ENCODE measurements at regions not wholly inside any gene's neighbourhood (a gene's known extent, or its start where the extent isn't known, plus 50 kb on each side); places are given as distances from the start of the nearest gene placed in this dataset.

DNA sequence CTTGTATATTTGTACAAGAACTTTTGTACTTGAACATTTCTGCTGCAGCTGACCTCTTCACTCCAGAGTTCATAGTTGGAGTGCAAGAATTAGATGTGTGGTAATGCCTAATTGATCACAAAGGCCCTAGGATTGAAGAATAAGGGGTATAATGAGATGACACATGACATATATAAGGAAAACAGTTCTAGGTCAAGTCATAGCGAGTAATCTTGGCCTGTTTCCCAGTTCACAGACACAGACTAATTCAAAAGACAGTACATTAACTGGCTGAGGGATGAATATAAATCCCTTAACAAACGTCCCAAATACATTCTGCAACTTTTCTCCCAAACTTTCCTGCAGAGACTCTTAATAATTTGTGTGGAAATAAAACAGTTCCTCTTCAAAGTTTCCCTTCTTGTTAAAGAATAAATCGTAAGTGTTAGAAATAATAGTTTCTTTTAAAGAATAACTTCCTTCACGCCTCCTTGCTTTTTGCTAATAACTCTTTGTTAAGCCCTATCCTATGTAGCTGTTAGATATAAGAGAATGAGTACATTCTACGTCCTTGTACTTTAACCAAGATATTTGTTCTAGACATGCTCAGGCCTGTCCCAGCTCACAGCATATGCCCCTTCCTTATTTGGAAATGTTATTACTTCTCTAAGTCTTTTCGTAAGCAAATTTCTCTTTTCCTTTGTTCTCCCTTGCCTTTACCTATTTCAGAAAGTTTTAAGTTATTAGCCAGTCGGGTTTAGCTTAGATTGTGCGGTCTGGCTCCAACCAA, 556.4 kb upstream of the CTNND2 start:
- no peak for DNase-seq

DNA sequence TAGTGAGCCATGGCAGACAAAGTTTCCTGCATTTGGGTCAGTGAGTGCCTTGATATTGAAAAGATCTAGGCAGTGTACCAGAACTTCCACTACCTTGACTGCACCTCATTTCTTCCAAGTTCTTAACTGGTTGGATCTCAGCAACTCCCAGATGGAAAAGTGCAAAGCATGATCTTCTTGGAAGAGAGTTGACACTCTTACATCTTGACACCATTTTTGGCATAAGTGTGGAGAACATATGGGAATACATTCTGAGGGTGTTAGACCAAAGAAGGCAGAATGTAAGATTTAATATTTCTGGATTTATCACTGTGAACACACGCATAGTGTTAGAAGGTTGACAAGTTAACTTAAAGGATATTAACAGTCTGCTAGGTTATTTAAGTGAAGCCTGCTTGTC, 555.1 kb upstream of the CTNND2 start:
- DNase-seq: no peak

DNA sequence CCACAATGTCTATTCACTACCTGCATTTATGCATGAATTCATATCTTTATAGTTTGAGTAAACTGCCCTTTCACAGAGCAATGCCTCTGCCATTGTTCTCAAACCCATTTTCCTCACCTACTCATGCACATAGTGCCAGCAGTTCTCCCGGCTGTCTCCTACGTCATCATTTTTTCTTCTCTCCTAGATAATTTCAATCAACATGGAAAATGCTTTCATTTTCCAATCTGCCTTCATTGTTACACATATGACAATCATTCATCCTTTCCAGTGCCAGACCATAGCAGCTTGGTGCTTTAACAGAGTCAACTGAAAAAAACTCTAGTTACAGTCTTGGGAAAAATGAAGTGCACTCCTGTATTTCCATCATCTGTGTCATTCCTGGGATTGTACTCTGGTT, 514.8 kb upstream of the CTNND2 start:
- DNase-seq: no peak

DNA sequence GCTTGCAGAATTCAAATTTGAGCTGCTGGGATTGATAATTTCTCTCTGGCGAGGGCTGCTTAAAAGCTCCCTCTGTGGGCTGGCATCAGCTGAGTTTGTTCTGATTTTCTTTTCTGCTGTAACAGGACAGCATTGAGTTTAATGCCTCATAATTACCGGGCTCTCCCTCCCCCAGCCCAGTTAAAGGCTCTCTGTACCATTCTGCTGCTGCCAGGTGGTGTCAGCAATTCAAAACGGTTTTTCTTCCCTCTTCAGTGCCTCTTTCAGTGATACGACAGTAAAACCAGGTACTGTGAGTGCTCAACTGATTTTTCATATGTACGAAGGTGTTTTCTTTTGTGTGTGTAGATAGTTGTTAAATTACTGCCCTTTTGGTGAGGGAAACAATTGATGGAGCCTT, 509.3 kb upstream of the CTNND2 start:
- no peak for DNase-seq

DNA sequence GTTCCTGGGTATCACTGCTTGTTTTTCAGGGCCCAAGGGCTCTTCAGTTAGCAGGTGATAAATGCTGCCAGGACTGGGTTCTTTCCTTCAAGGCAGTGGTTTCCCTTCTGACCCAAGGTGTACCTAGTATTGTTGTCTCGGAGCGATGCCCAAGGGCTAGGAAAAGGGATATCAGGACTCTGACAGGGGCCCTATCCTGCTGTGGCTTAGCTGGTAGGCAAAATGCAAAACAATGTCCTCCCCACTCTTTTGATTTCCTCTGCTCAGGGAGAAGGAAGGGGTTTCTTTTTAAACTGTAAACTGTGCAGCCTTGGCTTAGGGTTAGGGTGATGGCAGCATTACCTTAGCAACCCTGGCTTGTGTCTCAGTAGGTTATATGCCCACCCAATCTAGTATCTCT, 508.8 kb upstream of the CTNND2 start:
- no peak for DNase-seq

DNA sequence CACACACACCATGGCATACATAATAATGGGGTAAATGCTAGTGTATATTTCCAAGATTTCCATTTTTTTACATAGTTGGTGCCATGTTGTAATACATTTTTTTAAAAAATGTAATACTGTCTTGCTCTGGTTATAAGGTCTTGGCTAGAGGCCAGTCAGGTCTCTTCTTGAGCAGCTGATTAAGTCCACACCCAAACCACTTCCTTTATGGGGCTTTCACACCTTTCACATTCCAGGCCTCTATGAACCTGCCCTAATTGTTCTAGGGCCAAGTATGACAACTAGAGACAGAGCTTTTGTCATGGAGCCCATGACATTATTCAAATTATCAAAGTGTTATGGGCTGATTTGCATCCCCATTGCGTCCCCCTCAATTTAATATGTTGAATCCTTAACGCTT, 495.6 kb upstream of the CTNND2 start:
- no peak for DNase-seq

DNA sequence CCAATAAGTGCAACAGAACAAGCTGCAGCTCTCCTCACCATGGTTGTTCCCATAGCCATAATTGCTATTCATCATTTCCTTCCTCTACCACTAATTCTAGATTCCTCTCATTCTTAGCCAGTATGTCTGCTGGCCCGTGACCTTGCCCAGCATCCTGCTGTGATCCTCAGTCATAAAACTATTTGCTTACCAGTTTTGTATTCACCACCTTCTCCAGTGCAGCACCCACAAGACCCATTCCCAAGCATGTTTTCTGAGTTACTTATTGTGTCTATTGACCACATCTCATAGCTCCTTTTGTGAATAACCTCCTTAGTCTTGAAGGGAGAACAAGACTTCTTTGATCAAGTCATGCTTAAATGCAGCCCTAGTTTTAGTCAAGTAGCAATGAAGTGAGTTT, 488.0 kb upstream of the CTNND2 start:
- DNase-seq: no peak

DNA sequence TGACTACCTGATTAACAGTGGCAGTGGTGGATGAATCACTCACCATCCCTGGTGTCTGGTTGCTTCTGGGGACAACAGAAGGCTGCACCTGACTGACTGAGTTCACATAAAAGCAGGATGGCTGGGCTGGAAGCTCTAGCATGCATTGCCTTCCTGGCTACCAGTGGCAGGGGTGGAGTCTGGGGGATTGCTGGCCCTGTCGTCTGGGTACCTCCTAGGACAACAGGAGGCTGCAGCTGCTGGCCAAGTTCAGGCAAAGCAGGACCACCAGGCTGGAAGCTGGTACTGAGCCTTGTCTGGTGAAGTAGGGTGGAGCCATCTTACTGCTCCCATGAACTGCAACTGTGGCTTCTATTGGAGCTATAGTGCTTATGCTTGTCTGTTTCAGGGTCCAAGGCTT, 480.8 kb upstream of the CTNND2 start:
- no peak for DNase-seq

DNA sequence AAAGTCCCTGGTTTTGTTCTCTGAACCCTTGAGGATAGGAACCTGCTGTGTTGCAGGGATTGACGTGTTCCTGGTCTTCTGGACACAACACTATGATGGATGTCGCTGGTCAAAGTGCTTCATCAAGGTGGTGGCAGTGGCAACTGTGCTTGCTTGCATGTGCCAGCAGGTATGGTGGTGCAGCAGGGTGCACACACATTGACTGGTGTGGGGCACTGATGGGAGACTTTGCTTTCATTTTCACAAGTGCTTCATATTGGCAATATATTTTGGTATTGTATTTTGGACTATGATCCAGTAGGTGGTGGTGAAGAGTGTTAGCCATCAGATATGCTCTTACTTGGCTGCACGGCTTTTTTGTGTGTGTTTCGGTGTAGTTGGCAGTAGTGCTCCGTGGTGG, 479.8 kb upstream of the CTNND2 start:
- no peak for DNase-seq

DNA sequence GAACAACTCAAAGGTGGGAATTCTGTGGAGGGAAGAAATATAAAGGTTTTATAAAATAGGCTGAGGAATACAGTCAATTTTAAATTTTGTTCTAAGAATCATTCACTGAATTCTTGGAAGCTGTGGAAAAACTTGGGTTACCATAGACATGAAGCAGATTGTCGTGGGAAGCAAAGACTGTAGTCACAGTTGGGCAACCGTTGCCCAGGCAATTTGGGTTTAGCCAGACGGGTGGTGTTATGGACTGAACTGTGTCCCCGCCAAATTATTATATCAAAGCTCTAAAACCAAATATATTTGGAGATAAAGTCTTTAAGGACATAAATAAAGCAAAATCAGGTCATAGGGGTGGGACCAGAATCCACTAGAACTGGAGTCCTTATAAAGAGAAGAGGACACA, 463.7 kb upstream of the CTNND2 start:
- no peak for DNase-seq

DNA sequence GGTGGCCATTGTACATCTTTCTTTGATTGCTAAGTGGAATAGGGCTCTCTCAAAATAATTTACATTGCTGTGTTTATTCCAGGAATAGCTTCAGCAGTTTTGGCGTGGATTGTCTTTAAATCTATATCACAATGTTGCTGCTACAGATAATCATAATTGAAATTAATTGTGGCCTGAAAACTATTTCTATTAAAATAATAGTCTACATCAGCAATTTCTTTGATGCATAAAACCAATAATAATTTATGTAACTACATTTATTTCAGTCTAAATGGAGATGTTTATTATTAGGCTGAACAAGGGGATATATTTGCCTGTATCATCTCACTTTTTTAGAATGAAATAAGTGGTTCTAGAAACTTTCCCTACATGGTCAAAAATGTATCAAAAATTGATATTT, 456.0 kb upstream of the CTNND2 start:
- no peak for DNase-seq

DNA sequence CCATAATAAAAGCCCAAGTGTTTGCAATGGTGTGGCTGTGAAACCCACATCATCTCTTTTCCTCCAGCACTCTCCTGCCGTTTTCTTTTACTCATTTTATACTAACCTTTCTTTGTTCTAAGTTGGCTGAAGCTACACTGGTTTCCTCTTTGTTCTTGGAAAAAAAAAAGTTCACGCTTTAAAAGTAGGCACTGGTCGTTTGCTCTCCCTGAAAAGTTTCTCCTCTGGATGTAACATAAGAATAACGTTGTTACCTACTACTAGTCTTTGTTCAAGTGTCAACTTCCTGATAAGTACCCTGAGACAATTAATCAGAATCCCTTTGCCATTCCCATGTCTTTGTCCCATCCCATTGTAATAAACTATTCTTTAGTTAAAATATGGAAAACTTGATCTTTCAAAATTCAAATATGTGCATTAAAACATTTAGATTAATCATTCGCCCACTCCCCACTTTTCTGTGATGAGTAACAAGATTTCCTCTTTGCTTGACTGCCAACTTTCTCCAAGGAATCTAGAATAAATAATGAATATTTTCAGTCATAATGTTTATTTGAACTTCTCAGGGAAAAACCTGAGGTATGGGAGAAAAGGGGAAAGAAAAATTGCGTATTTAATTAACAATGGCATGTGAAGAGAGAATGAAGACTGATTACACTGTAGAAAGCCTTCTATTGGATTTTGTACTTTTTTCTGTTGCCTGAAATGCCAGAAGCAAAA, 454.3 kb upstream of the CTNND2 start:
- no peak for DNase-seq

DNA sequence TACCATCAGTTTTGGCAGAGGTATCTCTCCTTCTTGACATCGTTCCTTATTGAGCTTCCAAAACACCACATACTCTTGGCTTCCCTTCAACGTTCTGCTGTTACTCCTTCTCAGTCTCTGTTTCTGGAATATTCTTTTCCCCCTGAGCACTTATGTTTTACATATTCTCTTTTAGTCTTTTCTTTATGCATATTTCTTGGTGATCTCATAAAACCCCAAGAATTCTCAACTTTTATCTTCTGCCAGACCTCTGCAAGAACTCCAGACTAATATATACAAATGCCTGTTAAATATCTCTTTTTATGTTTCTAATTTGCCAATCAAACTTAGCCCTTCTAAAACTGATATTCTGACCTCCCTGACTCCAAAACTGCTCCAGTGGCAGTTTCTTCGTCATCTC, 453.4 kb upstream of the CTNND2 start:
- DNase-seq: no peak

DNA sequence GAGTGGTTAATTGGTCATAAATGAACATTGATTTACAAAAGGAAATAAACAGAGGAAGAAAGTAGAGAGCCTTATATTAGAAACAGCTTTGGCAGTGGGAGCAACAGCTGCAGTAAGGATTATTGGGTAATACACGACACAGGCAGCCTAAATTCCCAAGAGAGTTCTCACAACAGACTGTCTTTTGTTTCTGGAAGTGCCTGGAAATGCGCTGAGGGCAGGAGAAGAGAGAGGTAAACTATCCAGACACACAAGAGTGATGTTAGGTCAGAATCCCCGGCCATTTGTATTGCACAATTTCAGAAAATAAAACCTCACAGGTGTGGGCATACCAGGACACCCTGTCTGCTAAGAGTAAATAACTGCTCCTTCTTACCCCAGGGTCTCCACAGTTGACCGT, 450.4 kb upstream of the CTNND2 start:
- no peak for DNase-seq

DNA sequence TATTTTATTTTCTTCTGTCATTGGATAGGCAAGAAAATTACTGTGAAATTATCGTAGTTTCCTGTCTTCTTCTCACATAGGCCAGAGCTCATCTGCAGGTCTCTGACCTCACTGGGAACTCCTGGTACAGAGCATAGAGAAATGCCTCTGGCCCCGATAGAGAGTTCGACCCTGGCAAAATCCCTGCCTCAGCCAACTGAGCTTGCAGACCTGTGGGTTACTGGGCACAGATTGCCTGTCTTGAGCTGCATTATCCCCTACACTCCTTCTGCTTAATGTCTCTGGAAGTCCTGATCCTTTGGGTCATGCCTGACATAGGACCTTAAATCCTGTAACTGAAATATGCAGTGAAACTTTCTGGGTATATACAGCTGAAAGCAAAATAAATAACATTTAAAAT, 439.3 kb upstream of the CTNND2 start:
- DNase-seq: no peak

DNA sequence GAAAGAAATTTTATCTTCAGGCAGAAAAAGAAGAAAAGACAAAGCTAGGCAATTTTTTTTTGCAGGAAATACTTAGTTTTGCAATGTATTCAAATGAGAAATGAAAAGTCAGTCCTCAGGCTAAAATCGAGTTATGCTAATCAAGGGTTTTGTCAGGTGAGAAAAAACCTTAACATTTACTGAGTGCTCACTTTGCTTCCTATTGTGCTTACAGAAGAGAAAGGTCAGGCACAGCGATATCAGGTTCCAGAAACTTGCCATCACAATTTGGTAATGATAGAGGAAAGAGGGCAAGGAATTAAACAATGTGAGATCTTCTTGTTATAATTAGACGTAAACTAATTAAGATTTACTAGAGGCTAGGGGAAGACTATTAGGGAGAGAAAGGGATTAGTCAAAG, 431.7 kb upstream of the CTNND2 start:
- DNase-seq: no peak

DNA sequence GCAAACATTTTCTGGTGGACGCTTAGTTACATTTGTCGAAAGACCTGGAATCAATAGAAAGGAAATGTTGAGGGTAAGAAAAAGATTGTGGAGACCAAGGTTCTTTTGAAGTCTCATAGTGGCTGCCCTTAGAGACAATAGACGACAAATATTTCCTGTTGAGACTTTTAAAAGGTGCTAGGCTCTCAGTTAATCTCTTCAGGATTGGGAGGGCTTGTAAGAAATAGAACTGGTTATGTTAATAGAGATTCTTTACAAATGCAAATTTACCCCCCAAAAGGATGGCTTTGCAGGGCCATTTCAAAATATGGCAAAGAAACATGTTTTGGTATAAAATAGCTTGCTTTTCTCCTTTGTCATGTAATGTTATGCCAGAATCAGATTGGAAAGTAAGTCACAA, 428.2 kb upstream of the CTNND2 start:
- DNase-seq: no peak

DNA sequence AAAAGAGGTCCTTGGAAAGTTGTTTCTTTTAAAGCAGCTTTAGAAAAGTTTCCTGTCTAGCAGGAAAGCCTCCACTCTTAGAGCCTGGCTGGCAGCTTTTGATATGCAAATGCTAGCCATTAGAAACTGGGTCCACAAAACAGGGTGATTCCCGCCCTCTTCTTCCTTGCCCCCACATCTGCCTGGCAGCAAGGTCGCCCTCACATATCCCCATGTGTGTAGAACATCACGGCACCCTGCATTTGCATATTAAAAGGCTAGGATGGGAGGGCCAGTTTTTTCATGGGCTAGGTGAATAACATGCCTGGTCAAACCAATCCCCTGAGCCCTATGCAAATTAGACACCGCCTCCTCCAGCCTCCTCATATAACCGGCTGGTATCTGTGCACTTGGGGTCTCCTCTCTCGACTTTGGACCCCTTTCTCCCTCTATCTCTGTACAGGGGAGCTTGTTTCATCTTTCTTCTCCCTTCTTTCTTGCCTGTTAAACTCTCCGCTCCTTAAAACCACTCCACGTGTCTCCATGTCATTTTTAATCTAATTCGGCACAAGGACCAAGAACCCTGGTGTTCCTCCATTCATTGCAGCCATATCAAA, 426.8 kb upstream of the CTNND2 start:
- no peak for DNase-seq

DNA sequence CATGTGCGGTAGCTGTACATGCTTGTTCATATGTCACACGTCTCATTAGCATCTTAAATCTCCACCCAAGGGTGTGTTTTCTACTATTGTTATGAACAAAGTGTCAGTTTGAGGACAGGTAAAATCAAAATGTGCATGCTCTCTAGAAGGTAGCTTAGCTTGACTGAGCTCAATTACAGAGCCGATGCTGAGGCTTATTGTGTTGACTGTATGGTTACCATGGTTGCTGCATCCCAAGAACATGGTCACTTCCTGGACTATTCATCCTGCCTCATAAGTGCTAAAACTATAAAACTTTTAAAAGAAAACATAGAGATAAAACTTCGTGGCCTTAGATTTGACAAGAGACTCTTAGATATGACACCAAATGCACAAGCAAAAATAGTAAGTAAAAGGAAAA, 426.1 kb upstream of the CTNND2 start:
- no peak for DNase-seq

DNA sequence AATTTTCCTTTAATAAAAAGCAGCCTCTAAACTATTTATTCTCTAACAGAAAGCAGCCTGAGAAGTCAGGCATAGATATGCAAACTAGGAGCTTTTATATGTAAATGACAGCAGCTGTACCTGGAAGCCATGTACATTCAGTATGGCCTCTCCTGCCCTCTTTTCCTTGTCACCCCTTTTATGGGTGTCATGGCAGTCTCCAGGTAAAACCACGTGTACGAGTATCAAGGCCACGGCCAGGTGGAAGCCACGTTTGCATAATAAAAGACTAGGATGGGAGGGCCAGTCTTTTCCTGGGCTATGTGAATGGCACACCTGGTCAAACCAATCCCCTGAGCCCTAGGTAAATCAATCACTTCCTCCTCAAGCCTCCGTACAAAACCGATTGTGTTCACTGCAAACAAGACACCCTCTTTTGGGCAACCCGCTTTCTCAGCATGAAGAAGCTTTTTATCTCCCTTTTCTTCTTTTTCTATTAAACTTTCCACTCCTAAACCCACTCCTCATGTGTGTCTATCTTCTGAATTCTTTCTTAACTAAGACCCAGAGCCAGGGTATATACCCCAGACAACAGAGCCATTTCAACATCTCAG, 419.5 kb upstream of the CTNND2 start:
- DNase-seq: no peak

DNA sequence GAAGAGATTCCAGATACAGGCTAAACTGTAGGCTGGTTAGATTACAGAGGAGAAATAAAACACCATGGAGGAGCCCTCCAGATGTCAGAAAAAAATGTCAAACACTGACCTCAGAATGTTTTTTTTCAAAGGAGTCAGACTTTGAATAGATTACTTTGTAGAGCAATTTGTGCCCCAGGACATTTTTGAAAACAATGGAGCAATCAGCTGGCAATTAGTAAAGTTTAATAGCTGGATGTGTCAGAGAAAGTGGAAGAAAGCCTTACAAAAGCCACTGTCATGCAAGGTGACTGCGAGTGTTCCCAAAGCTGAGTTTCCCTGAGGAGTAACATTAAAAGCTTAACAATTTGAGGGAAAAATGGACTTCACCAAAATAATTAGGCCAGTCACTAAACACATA, 417.8 kb upstream of the CTNND2 start:
- DNase-seq: no peak

DNA sequence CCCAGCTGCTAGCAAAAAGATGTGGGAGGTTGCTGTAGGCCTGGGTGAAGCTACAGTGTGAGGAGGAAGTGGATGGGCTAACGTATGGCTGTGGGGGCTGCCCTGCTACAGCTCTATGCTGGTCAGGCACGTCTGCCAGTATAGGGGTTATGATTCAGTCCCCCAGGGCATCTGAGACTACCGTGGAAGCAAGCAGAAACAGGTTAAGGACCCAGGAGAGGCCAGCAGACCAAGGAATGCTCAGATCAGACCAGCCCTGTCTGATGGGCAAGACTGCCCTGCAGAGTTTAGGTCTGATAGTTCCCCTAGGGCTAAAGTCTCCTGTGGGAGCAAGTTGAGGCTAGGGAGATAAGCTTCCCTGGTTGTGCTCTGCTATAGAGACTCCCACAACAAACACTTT, 416.1 kb upstream of the CTNND2 start:
- no peak for DNase-seq

DNA sequence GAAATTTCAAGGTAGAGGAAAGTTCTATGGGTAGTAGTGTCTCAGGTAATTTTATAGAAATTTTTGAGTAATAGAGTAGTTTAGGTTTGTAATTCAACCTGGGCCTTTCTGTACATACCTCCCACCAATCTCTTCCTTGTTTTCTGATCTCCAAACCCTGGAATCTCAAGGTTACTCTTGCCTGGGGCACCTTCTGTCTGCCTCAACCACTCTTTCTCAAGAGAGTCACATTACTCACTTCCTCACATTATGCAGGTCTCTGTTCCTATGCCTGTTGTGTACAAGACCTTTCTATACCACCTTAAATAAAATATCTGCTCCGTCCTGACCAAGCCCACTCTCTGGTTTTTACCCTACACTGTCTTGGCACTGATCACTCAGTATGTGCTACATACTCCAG, 412.6 kb upstream of the CTNND2 start:
- DNase-seq: no peak

DNA sequence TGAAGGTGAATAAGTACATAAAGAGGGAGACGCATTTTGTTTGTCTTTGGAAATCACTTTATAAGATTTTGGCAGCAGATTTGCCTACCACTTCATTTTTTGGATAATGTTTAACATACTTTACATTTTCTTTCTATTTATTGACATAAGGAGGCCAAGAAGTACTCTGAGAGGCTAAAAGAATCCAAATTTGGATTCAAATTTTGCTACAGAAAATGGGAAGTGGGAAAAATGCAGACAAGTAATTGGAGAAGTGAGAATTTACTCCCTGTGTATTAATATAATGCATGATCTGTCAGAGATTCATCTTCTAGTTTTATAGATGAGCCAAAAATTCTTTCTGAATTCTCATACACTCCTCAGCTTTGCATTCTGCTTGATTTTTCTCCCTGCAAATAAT, 411.2 kb upstream of the CTNND2 start:
- no peak for DNase-seq
